K562 (cell line): ENCODE measurements at regions not wholly inside any gene's neighbourhood (a gene's known extent, or its start where the extent isn't known, plus 50 kb on each side); places are given as distances from the start of the nearest gene placed in this dataset.
A peak's percentile ranks its signal among the peaks of the same experiment; 100 is the strongest.
"Not testable (repeated sequence)": the region's sequence is repeated elsewhere in the genome, so short reads cannot be mapped to it uniquely, and the experiment has no call there.

ENCODE experiments used
- ATAC-seq: fragments of 200-7000 bp; cut with Tn5 transposase; 3 replicates; pipeline ENCODE4 v1.9.1; 2020; ENCODE audit warnings: moderate library complexity
- BruUV-seq: library from RNA; stranded (reverse); fragments of 400-500 nt; replicated peaks from 2 replicates; lab custom pipeline; 2021; lab: Mats Ljungman, UMichigan
- CTCF ChIA-PET: fragments of 300-600 bp; formaldehyde crosslinking; extraction: SDS; loops from one replicate; lab custom pipeline; 2021; ENCODE audit warnings: low intra/inter-chr PET ratio; lab: Yijun Ruan, JAX
- POLR2A ChIA-PET: fragments of 300-600, 350-650 bp; sonication (Branson Sonifier 250); formaldehyde crosslinking; extraction: SDS; loops from one replicate; lab custom pipeline; 2021; ENCODE audit warnings: antibody characterized with exemption, inconsistent platforms; lab: Yijun Ruan, JAX
- DNase-seq, 4 experiments: peaks; one replicate each; pipeline versions ENCODE4 v3.0.0 to v3.0.0-alpha.2; 2011 to 2018; ENCODE audit warnings: low spot score in 3 of 4, mixed read lengths in 3 of 4; ENCODE audit errors: extremely low read depth in 1 of 4
- FAIRE-seq: peaks from 2 replicates; lab custom pipeline; 2011; peaks lifted over from hg19 to GRCh38; lab: Jason Lieb, UNC
- H2AFZ ChIP-seq: 2 replicates; pipeline ENCODE4 v1.6.0; 2011; ENCODE audit warnings: low read depth, low read length, control low read depth, inconsistent platforms
- H3K27ac ChIP-seq: fragments of 200-600 bp; 3 replicates; pipeline ENCODE4 v1.8.0; 2011; ENCODE audit warnings: low read depth, mild to moderate bottlenecking, control low read depth, inconsistent platforms, low read length, moderate library complexity, mixed read lengths; ENCODE audit errors: extremely low read depth
- H3K27me3 ChIP-seq, 2 experiments: fragments of 300-600 bp in 1 of 2; 2 replicates in 1 of 2; 3 replicates in 1 of 2; pipeline versions ENCODE4 v1.6.0 to v1.8.0; 2011; ENCODE audit warnings: inconsistent platforms in 2 of 2, low read length in 2 of 2, mild to moderate bottlenecking in 1 of 2, mixed read lengths in 1 of 2, moderate library complexity in 1 of 2; ENCODE audit not compliant: control insufficient read depth in 2 of 2, insufficient read depth in 2 of 2
- H3K36me3 ChIP-seq: fragments of 300-600 bp; 3 replicates; pipeline ENCODE4 v1.8.0; 2011; ENCODE audit warnings: mild to moderate bottlenecking, low read length, inconsistent platforms; ENCODE audit not compliant: control insufficient read depth, insufficient read depth
- H3K4me1 ChIP-seq, 2 experiments: fragments of 200-600 bp in 1 of 2; replicated peaks in 1 of 2; 2 replicates in 1 of 2; 3 replicates in 1 of 2; pipeline versions ENCODE4 v1.5.1 to v1.8.0; 2011; ENCODE audit warnings: inconsistent platforms in 2 of 2, low read length in 2 of 2, mild to moderate bottlenecking in 1 of 2, mixed read lengths in 1 of 2, moderate library complexity in 1 of 2; ENCODE audit not compliant: control insufficient read depth in 2 of 2, insufficient read depth in 2 of 2
- H3K4me2 ChIP-seq: 2 replicates; pipeline ENCODE4 v1.6.1; 2011; ENCODE audit warnings: low read length, control low read depth, inconsistent platforms, mixed read lengths; ENCODE audit not compliant: insufficient read depth
- H3K4me3 ChIP-seq: fragments of 200-600 bp; sonication (generic), shearing (Covaris generic); 2 replicates; pipeline ENCODE4 v1.5.1; 2016; ENCODE audit warnings: control low read depth, inconsistent platforms
- H3K79me2 ChIP-seq: fragments of 200-600 bp; 3 replicates; pipeline ENCODE4 v1.8.0; 2011; ENCODE audit warnings: low read length, inconsistent platforms; ENCODE audit not compliant: control insufficient read depth, insufficient read depth
- H3K9ac ChIP-seq, 2 experiments: 2 replicates each; pipeline versions ENCODE4 v1.6.0 to v1.6.1; 2011; ENCODE audit warnings: low read depth in 2 of 2, low read length in 2 of 2, control low read depth in 1 of 2, inconsistent platforms in 1 of 2, mild to moderate bottlenecking in 1 of 2, mixed read lengths in 1 of 2; ENCODE audit not compliant: insufficient read depth in 1 of 2
- H3K9me1 ChIP-seq: one replicate; pipeline ENCODE4 v1.6.0; 2011; ENCODE audit warnings: inconsistent platforms, mild to moderate bottlenecking, low read length, moderate library complexity; ENCODE audit not compliant: control insufficient read depth, insufficient read depth
- H3K9me3 ChIP-seq: replicated peaks from 2 replicates; pipeline ENCODE4 v1.5.1; 2011; ENCODE audit warnings: low read depth, low read length, inconsistent platforms; ENCODE audit not compliant: control insufficient read depth, insufficient read depth
- H4K20me1 ChIP-seq: replicated peaks from 2 replicates; pipeline ENCODE4 v1.6.1; 2011; ENCODE audit warnings: low read length, inconsistent platforms, mixed read lengths; ENCODE audit not compliant: control insufficient read depth, insufficient read depth
- ELF1 ChIP-seq: fragments of 200-800 bp; sonication (Bioruptor generic); IDR thresholded peaks from 2 replicates; pipeline ENCODE4 v1.6.1; 2016; ENCODE audit warnings: missing genetic modification characterization, missing compliant biosample characterization
- ETV1 ChIP-seq: fragments of 450-650 bp; conservative IDR thresholded peaks from 2 replicates; pipeline ENCODE4 v1.6.1; 2016; ENCODE audit warnings: missing genetic modification characterization, control low read depth, low read depth, missing compliant biosample characterization
- MCM3 ChIP-seq: fragments of 450-650 bp; IDR thresholded peaks from 2 replicates; pipeline ENCODE4 v1.6.1; 2016
- MEIS2 ChIP-seq: fragments of 450-650 bp; IDR thresholded peaks from 2 replicates; pipeline ENCODE4 v1.6.1; 2014; ENCODE audit warnings: mild to moderate bottlenecking; ENCODE audit not compliant: partially characterized antibody
- PBX2 ChIP-seq, 2 experiments: IDR thresholded peaks in 1 of 2; conservative IDR thresholded peaks in 1 of 2; 2 replicates each; pipeline ENCODE4 v1.6.1; 2016; ENCODE audit warnings: low read depth in 2 of 2, mild to moderate bottlenecking in 1 of 2, missing compliant biosample characterization in 1 of 2, missing genetic modification characterization in 1 of 2, moderate library complexity in 1 of 2
- SMAD4 ChIP-seq: fragments of 250-450 bp; sonication (Bioruptor Pico); conservative IDR thresholded peaks from 2 replicates; pipeline ENCODE4 v1.8.0; 2021; ENCODE audit warnings: inconsistent platforms, mild to moderate bottlenecking, moderate library complexity
- THRB ChIP-seq: fragments of 450-650 bp; formaldehyde crosslinking; conservative IDR thresholded peaks from 2 replicates; pipeline ENCODE4 v1.4.0; 2022; ENCODE audit warnings: mild to moderate bottlenecking, missing genetic modification characterization
- ZNF584 ChIP-seq: fragments of 200-800 bp; sonication (Bioruptor generic); IDR thresholded peaks from 2 replicates; pipeline ENCODE4 v1.6.1; 2016; ENCODE audit warnings: low read depth, mild to moderate bottlenecking, missing genetic modification characterization, missing compliant biosample characterization
- WGBS: fragments of 100-300 bp; shearing (Covaris generic); methylation state at CpG from one replicate; pipeline ENCODE4 v1.1.6; 2016; ENCODE audit warnings: low coverage, mixed read lengths; ENCODE audit not compliant: insufficient coverage; ENCODE audit errors: missing lambda C conversion rate; 5-methylcytosine and 5-hydroxymethylcytosine counted together
- in situ Hi-C: fragments of 300-500 bp; cut with MboI; formaldehyde crosslinking; loops from 4 replicates; pipeline ENCODE4 v1.15.0; 2018; ENCODE audit warnings: inconsistent platforms, mixed read lengths
- intact Hi-C: fragments of 100-400 bp; cut with micrococcal nuclease; formaldehyde crosslinking; loops from 2 replicates; pipeline ENCODE4 v1.14.2; 2022

- no peak for TF ChIP-seq THRB (CRISPR knock-in tag)
- TF ChIP-seq ZNF584 (CRISPR knock-in tag) = no peak
- no peak for TF ChIP-seq MCM3
- no peak for TF ChIP-seq ETV1 (tag)
- TF ChIP-seq ELF1 (tag) = no peak
These were observed 85.8 kb upstream of the KCNMA1 start (continued) for GRCh38 chr10:77723376-77723775.

- DNase-seq; H3K79me2 ChIP-seq; H3K27me3 ChIP-seq; H2AFZ ChIP-seq; H3K9me3 ChIP-seq; H3K9ac ChIP-seq; H3K27ac ChIP-seq; in situ Hi-C loops; H4K20me1 ChIP-seq; H3K4me3 ChIP-seq; H3K4me2 ChIP-seq; FAIRE-seq; H3K9me1 ChIP-seq; ATAC-seq; H3K4me1 ChIP-seq; H3K36me3 ChIP-seq; BruUV-seq; TF ChIP-seq PBX2 (CRISPR knock-in tag; IDR thresholded peaks at IDR 0.05; ENCODE audit: low read depth): not testable (repeated sequence)
- CTCF ChIA-PET = interaction anchor here (0.6 kb wide), 1 partner anchor 33 kb away, joined by 3 read pairs; no protein-coding TSS in a partner anchor
- TF ChIP-seq PBX2 (tag; conservative IDR thresholded peaks at IDR 0.05; ENCODE audit: low read depth) = peak; percentile 69
- 0 out of 2 replicates have a peak, but pooled peaks have one; percentile 27 for TF ChIP-seq SMAD4
- TF ChIP-seq MEIS2 = peak; percentile 42
- POLR2A ChIA-PET = interaction anchor here (0.6 to 0.9 kb wide), 2 partner anchors 11 to 1425 kb away, joined by 3 read pairs; no protein-coding TSS in a partner anchor
- intact Hi-C loops = loop anchor here (5.0 kb wide), 1 partner anchor 249 kb away; no protein-coding TSS in a partner anchor
- WGBS = 0% methylated on average over 3 of the region's 3 CpGs
These were observed 85.3 kb upstream of the KCNMA1 start for GRCh38 chr10:77722956-77723355.
